Brain microvascular endothelial cell (primary cell): ENCODE measurements at regions not wholly inside any gene's neighbourhood (a gene's known extent, or its start where the extent isn't known, plus 50 kb on each side); places are given as distances from the start of the nearest gene placed in this dataset.

Source experiments
- DNase-seq: peaks from one replicate; pipeline ENCODE4 v3.0.0-alpha.2; 2020
- H3K27ac ChIP-seq: fragments of 250-450 bp; sonication (Bioruptor Pico); 2 replicates; pipeline ENCODE4 v1.5.1; 2020; ENCODE audit warnings: mild to moderate bottlenecking, moderate library complexity
- H3K27me3 ChIP-seq: fragments of 250-450 bp; sonication (Bioruptor Pico); replicated peaks from 2 replicates; pipeline ENCODE4 v1.5.1; 2020; ENCODE audit warnings: mild to moderate bottlenecking
- H3K36me3 ChIP-seq: fragments of 250-450 bp; sonication (Bioruptor Pico); replicated peaks from 2 replicates; pipeline ENCODE4 v1.5.1; 2020; ENCODE audit warnings: mild to moderate bottlenecking
- H3K4me3 ChIP-seq: 2 replicates; pipeline ENCODE4 v1.5.1; 2011; ENCODE audit warnings: low read depth, mild to moderate bottlenecking, control low read depth, low read length, moderate library complexity
- CTCF ChIP-seq: IDR thresholded peaks from 2 replicates; pipeline ENCODE4 v1.5.1; 2011; ENCODE audit warnings: low read depth, mild to moderate bottlenecking, moderate library complexity, low read length, control low read depth, inconsistent platforms; ENCODE audit errors: missing control alignments
- in situ Hi-C: cut with HindIII; loops from 2 replicates; pipeline ENCODE4 v1.10.0; 2017; ENCODE audit warnings: low sequenced_read_pairs, low pct_ligation_motif_present

GRCh38 chr2:239893236-239893515, 132.0 kb downstream of the NDUFA10 start:
- in situ Hi-C loops, result no loop called here
- no peak for DNase-seq
- no peak overlapping the region for H3K4me3 ChIP-seq
- H3K36me3 ChIP-seq, result no peaks in the 10 kb centered on the region
- no peak overlapping the region for H3K27ac ChIP-seq
- TF ChIP-seq CTCF, result no peak
- no peaks in the 10 kb centered on the region for H3K27me3 ChIP-seq

- Histone ChIP-seq H3K36me3 (no peaks in the 10 kb centered on the region), H3K4me3 (no peak overlapping the region), H3K27ac (no peak overlapping the region), H3K27me3 (no peaks in the 10 kb centered on the region)
- in situ Hi-C loops, result no loop called here
- TF ChIP-seq CTCF, result no peak
- no peak for DNase-seq
Measured at GRCh38 chr2:239892441-239893235, 132.5 kb downstream of the NDUFA10 start.

GRCh38 chr2:239891698-239892097, 133.4 kb downstream of the NDUFA10 start:
- DNase-seq, result no peak
- H3K36me3 ChIP-seq, result no peaks in the 10 kb centered on the region
- no peak overlapping the region for H3K4me3 ChIP-seq
- H3K27me3 ChIP-seq, result no peaks in the 10 kb centered on the region
- in situ Hi-C loops, result no loop called here
- H3K27ac ChIP-seq, result no peak overlapping the region
- TF ChIP-seq CTCF, result no peak

GRCh38 chr2:239890206-239890746, 134.9 kb downstream of the NDUFA10 start:
- no peak overlapping the region for H3K27ac ChIP-seq
- H3K27me3 ChIP-seq, result no peaks in the 10 kb centered on the region
- H3K4me3 ChIP-seq, result no peak overlapping the region
- H3K36me3 ChIP-seq, result no peaks in the 10 kb centered on the region
- in situ Hi-C loops, result no loop called here
- no peak for DNase-seq
- TF ChIP-seq CTCF, result no peak

- DNase-seq, result no peak
- Histone ChIP-seq H3K36me3 (no peaks in the 10 kb centered on the region), H3K27ac (no peak overlapping the region), H3K4me3 (no peak overlapping the region), H3K27me3 (no peaks in the 10 kb centered on the region)
- in situ Hi-C loops, result no loop called here
- no peak for TF ChIP-seq CTCF
Measured at GRCh38 chr2:239889641-239890121, 135.5 kb downstream of the NDUFA10 start.

- no peaks in the 10 kb centered on the region for H3K36me3 ChIP-seq
- no peak for TF ChIP-seq CTCF
- in situ Hi-C loops, result no loop called here
- DNase-seq, result no peak
- no peaks in the 10 kb centered on the region for H3K27me3 ChIP-seq
- no peak overlapping the region for H3K4me3 ChIP-seq
- no peak overlapping the region for H3K27ac ChIP-seq
Measured at GRCh38 chr2:239887604-239888003, 137.5 kb downstream of the NDUFA10 start.
